MCF 10A (cell line): ENCODE measurements at regions not wholly inside any gene's neighbourhood (a gene's known extent, or its start where the extent isn't known, plus 50 kb on each side); places are given as distances from the start of the nearest gene placed in this dataset.

Experiments used
- BruUV-seq: library from RNA; stranded (reverse); fragments of 400-500 nt; replicated peaks from 2 replicates; lab custom pipeline; 2021; lab: Mats Ljungman, UMichigan
- CTCF ChIA-PET: fragments of 300-600 bp; sonication (Branson Sonifier 250); formaldehyde crosslinking; extraction: SDS; loops from one replicate; lab custom pipeline; 2021; ENCODE audit warnings: antibody characterized with exemption, inconsistent platforms; lab: Yijun Ruan, JAX
- POLR2A ChIA-PET: fragments of 300-600, 350-650 bp; sonication (Branson Sonifier 250); formaldehyde crosslinking; extraction: SDS; loops from one replicate; lab custom pipeline; 2020; ENCODE audit warnings: antibody characterized with exemption, inconsistent platforms; lab: Yijun Ruan, JAX
- DNase-seq: peaks from one replicate; pipeline ENCODE4 v3.0.0-alpha.2; 2018; ENCODE audit not compliant: unreplicated experiment
- H3K27ac Mint-ChIP-seq: one replicate; pipeline ENCODE4 v1.8.0; 2022; ENCODE audit warnings: mild to moderate bottlenecking, low read depth, mixed read lengths; ENCODE audit not compliant: unreplicated experiment
- H3K27me3 Mint-ChIP-seq: one replicate; pipeline ENCODE4 v1.8.0; 2022; ENCODE audit warnings: mixed read lengths; ENCODE audit not compliant: insufficient read depth, unreplicated experiment
- H3K36me3 Mint-ChIP-seq: one replicate; pipeline ENCODE4 v1.8.0; 2022; ENCODE audit warnings: mild to moderate bottlenecking, moderate library complexity, mixed read lengths; ENCODE audit not compliant: insufficient read depth, unreplicated experiment
- H3K4me1 Mint-ChIP-seq: one replicate; pipeline ENCODE4 v1.8.0; 2022; ENCODE audit warnings: mixed read lengths; ENCODE audit not compliant: insufficient read depth, unreplicated experiment
- H3K4me3 Mint-ChIP-seq: one replicate; pipeline ENCODE4 v1.8.0; 2022; ENCODE audit warnings: mild to moderate bottlenecking, moderate library complexity, mixed read lengths; ENCODE audit not compliant: unreplicated experiment
- H3K9me3 Mint-ChIP-seq: one replicate; pipeline ENCODE4 v1.8.0; 2022; ENCODE audit warnings: mixed read lengths; ENCODE audit not compliant: unreplicated experiment
- intact Hi-C: fragments of 100-400 bp; cut with micrococcal nuclease; formaldehyde crosslinking; loops from 2 replicates; pipeline ENCODE4 v1.14.1; 2022
- TF ChIP-seq, protein P1 (sequence below): fragments of 200-600 bp; IDR thresholded peaks from one replicate; pipeline ENCODE4 v1.8.0; 2022; ENCODE audit warnings: antibody characterized with exemption, mild to moderate bottlenecking; ENCODE audit not compliant: unreplicated experiment

DNA sequence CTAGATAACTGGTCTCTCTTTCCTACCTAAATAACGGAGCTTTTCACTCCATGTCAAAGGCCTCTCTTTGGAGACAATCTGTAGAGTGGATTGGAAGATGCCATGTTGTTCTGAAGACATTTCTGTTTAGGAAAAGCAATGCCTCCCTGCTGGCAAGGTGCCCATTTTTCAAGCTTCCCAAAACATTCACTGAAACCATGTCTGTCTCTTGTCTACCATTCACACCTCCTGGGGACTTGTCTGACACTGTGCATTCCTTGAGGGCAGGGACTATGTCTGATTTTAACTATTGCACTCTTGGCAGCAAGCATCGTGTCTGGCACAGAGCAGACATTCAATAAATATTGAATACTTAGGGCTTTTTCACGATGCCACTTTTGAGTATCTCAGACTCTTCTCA lies 528.9 kb upstream of the NRP1 start:
- Mint-ChIP-seq H3K9me3 (peaks cover 5% of the 10 kb centered on the region), H3K27ac (no peak overlapping the region), H3K36me3 (no peaks in the 10 kb centered on the region), H3K4me1 (no peaks in the 10 kb centered on the region), H3K4me3 (no peak overlapping the region), H3K27me3 (no peaks in the 10 kb centered on the region)
- ChIA-PET CTCF (no interaction called here), POLR2A (no interaction called here)
- DNase-seq: no peak
- intact Hi-C loops: no loop called here
- TF ChIP-seq, protein P1, sequence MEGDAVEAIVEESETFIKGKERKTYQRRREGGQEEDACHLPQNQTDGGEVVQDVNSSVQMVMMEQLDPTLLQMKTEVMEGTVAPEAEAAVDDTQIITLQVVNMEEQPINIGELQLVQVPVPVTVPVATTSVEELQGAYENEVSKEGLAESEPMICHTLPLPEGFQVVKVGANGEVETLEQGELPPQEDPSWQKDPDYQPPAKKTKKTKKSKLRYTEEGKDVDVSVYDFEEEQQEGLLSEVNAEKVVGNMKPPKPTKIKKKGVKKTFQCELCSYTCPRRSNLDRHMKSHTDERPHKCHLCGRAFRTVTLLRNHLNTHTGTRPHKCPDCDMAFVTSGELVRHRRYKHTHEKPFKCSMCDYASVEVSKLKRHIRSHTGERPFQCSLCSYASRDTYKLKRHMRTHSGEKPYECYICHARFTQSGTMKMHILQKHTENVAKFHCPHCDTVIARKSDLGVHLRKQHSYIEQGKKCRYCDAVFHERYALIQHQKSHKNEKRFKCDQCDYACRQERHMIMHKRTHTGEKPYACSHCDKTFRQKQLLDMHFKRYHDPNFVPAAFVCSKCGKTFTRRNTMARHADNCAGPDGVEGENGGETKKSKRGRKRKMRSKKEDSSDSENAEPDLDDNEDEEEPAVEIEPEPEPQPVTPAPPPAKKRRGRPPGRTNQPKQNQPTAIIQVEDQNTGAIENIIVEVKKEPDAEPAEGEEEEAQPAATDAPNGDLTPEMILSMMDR: no peak
- BruUV-seq: no TSS peak

DNA sequence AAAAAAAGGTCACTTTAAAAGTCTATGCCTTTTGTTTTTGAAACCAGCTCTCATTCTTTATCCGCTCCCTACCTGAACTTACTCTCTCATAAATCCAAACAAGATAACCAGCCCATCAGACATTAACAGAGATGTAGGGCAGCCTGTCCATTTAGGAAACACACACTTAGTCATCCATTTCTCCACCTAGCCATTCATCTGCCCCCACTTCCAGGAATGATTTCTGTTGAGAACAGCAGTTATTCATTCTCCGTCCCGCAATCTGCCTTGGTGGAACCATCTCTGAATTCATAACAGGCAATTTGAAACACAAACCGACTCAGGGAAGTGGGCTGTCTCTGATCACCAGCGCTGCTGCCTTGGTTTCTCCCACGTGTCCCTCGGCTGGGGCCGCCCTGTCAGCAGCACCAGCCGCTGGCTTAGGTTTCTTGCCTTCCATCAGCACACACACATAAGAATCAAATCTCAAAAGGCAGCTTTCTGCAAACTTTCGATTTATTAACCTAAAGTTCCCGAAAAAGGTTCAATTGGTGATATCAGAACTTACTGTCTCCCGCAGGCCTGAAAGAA lies 528.2 kb upstream of the NRP1 start:
- H3K27me3 Mint-ChIP-seq: no peaks in the 10 kb centered on the region
- BruUV-seq: no TSS peak
- no peak overlapping the region for H3K4me3 Mint-ChIP-seq
- H3K36me3 Mint-ChIP-seq: no peaks in the 10 kb centered on the region
- intact Hi-C loops: no loop called here
- POLR2A ChIA-PET: no interaction called here
- H3K4me1 Mint-ChIP-seq: no peaks in the 10 kb centered on the region
- TF ChIP-seq, protein P1: no peak
- CTCF ChIA-PET: no interaction called here
- peaks cover 5% of the 10 kb centered on the region for H3K9me3 Mint-ChIP-seq
- no peak overlapping the region for H3K27ac Mint-ChIP-seq
- DNase-seq: no peak

DNA sequence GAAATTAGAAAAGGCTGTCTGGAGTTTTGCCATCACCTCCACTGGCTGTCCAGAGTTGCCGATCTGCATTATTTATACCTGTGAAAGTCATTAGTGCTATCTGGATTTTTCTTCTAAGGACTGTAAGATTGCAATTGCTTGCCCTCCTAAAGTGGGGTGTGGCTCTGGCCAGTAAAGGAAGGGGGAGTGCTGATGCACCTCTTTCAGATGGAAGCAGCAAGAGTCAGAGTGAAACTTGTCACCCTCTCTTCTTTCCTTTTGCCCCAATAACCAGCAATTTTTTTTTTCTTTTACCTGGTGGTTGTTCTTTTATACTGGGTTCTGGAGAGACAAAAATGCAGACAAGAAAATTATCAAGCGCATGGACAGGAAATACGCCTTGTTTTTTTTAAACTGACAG lies 527.4 kb upstream of the NRP1 start:
- intact Hi-C loops: no loop called here
- no peak overlapping the region for H3K27ac Mint-ChIP-seq
- ChIA-PET CTCF (no interaction called here), POLR2A (no interaction called here)
- H3K36me3 Mint-ChIP-seq: no peaks in the 10 kb centered on the region
- peaks cover 5% of the 10 kb centered on the region for H3K9me3 Mint-ChIP-seq
- H3K4me3 Mint-ChIP-seq: no peak overlapping the region
- no TSS peak for BruUV-seq
- TF ChIP-seq, protein P1: no peak
- no peaks in the 10 kb centered on the region for H3K27me3 Mint-ChIP-seq
- H3K4me1 Mint-ChIP-seq: no peaks in the 10 kb centered on the region
- no peak for DNase-seq

DNA sequence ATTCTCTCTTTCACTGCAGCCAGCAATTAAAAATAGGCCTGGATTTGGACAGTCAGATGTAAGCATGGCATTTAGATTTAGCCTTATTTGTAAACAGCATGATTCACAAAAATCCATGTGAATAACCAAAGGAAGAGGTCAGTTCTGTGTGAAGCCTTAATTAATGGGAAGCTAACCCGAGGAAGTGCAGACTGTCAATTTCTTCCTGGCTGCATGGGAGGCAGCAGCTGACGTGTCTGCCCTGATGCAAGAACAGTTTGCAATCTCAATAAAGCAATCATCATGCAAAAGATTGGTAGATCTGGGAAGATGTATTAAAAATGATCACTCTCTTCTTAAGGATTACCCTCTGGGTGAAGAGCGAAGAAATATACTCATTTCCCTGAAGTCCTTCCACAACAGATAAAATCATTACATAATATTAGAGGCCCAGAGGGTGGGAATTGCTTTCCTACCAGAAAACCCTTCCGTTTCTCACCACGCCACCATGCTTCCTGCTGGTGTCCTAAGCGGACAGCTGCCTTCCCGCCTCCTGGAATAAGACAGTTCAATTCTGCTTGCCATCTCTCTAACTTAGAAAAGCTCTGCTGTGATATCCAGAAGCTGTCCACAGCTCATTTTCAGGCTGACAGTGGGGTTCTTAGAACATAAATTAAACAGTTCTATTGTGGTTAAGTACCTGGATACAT lies 526.7 kb upstream of the NRP1 start:
- DNase-seq: no peak
- TF ChIP-seq, protein P1: no peak
- no TSS peak for BruUV-seq
- Mint-ChIP-seq H3K36me3 (no peaks in the 10 kb centered on the region), H3K27ac (no peak overlapping the region), H3K9me3 (peaks cover 5% of the 10 kb centered on the region), H3K4me3 (no peak overlapping the region), H3K27me3 (no peaks in the 10 kb centered on the region), H3K4me1 (no peaks in the 10 kb centered on the region)
- ChIA-PET CTCF (no interaction called here), POLR2A (no interaction called here)
- intact Hi-C loops: no loop called here
